DMS79 treated with DMSO at 0.1 percent for 48 hours (cell line): ENCODE measurements at regions not wholly inside any gene's neighbourhood (a gene's known extent, or its start where the extent isn't known, plus 50 kb on each side); places are given as distances from the start of the nearest gene placed in this dataset.

Source experiments
- DNase-seq: peaks from one replicate; lab custom pipeline; 2025; lab: John Stamatoyannopoulos, UW

DNA sequence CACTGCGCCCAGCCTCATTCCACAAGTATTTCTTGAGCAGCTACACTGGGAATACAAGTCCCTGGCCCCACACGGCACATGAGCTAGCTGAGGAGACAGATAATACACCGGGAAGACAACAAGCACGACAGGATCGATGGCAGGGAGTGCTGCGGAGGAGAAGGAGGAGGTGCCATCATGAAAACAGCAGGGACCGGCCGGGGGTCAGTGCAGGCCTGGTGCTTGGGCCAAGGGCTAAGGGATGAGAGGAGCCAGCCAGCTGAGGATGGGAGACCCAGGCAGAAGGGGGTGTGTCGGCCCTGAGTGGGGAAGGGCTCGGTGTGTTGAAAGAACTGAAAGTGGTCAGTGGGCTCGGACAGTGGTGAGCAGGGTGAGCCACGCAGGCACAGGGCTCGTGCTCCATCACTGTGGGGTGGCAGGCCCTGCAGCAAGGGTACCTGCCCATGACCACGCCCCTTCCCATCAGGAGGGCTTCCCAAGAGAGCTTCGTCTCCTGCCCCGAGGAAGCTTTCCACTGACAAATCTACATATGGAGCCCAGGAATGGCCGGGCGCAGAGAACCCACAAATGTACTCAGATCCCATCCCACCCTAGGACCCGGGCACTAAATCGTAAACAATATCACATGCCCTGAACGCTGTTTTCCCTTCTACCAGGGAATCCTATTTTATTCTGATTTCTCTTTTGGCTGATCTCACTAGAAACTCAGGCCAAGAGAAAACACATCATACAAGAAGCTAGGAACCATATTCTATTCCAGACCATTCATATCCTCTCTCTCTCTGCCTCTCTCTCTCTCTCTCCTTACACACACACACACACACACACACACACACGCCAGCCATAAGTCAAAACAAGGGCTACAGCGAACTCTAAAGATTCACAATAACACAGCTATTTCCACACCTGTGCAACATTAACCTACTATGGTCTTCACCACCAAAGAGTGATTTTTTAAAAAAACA, 50.7 kb upstream of the TNRC6C start:
- no peak for DNase-seq

DNA sequence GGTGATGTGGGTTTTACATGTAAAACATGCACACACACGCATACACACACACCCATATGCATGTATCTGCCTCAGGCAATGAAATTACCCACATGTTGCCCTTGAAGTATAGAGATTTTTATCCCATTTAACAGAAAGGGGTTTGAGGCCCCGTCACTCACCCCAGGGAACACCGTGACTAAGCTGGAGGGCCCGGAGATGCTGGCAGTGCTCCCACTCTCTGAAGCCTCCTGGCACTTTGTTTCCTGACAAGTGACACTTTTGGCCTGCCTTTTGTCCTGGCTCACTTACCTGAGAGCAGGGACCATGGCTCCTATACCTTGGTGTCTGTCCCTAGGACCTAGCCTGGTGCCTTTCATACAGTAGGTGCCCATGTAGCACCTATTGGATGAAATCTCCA, 50.0 kb upstream of the TNRC6C start:
- peak; percentile 40 for DNase-seq
